ENCODE measurements at regions not wholly inside any gene's neighbourhood (a gene's known extent, or its start where the extent isn't known, plus 50 kb on each side); places are given as distances from the start of the nearest gene placed in this dataset.
"Not testable (repeated sequence)": the region's sequence is repeated elsewhere in the genome, so short reads cannot be mapped to it uniquely, and the experiment has no call there.

- no peak for TF ChIP-seq CTCF (IDR thresholded peaks at IDR 0.05; ENCODE audit: low read depth, low read length, missing control alignments)
- in situ Hi-C loops (cut with HindIII; ENCODE audit: low pct_ligation_motif_present, low sequenced_read_pairs), result no loop called here
- H3K36me3 ChIP-seq (replicated peaks), result no peaks in the 10 kb centered on the region
- H3K27ac ChIP-seq, result no peak overlapping the region
- no peak overlapping the region for H3K4me3 ChIP-seq (ENCODE audit: low read depth, low read length)
- no peaks in the 10 kb centered on the region for H3K27me3 ChIP-seq (replicated peaks)
- no peak for DNase-seq
Measured at GRCh38 chr2:31813016-31813415, 197.8 kb downstream of the MEMO1 start.

GRCh38 chr2:31812051-31812798 lies 198.6 kb downstream of the MEMO1 start:
- peak; percentile 27 for DNase-seq
- H3K36me3 ChIP-seq (replicated peaks), result no peaks in the 10 kb centered on the region
- no peaks in the 10 kb centered on the region for H3K27me3 ChIP-seq (replicated peaks)
- no peak overlapping the region for H3K4me3 ChIP-seq (ENCODE audit: low read depth, low read length)
- no peak for TF ChIP-seq CTCF (IDR thresholded peaks at IDR 0.05; ENCODE audit: low read depth, low read length, missing control alignments)
- in situ Hi-C loops (cut with HindIII; ENCODE audit: low pct_ligation_motif_present, low sequenced_read_pairs), result no loop called here
- no peak overlapping the region for H3K27ac ChIP-seq

- H3K27me3 ChIP-seq (replicated peaks), result no peaks in the 10 kb centered on the region
- no peak overlapping the region for H3K27ac ChIP-seq
- no peak for DNase-seq
- H3K36me3 ChIP-seq (replicated peaks), result no peaks in the 10 kb centered on the region
- in situ Hi-C loops (cut with HindIII; ENCODE audit: low pct_ligation_motif_present, low sequenced_read_pairs), result no loop called here
- TF ChIP-seq CTCF (IDR thresholded peaks at IDR 0.05; ENCODE audit: low read depth, low read length, missing control alignments), result no peak
- H3K4me3 ChIP-seq (ENCODE audit: low read depth, low read length), result no peak overlapping the region
Measured at GRCh38 chr2:31811482-31811881, 199.3 kb downstream of the MEMO1 start.

GRCh38 chr2:31810200-31810917 lies 200.4 kb downstream of the MEMO1 start:
- no peak for DNase-seq
- Histone ChIP-seq H3K36me3 (replicated peaks) (no peaks in the 10 kb centered on the region), H3K27me3 (replicated peaks) (no peaks in the 10 kb centered on the region), H3K27ac (no peak overlapping the region), H3K4me3 (ENCODE audit: low read depth, low read length) (no peak overlapping the region)
- in situ Hi-C loops (cut with HindIII; ENCODE audit: low pct_ligation_motif_present, low sequenced_read_pairs), result no loop called here
- TF ChIP-seq CTCF (IDR thresholded peaks at IDR 0.05; ENCODE audit: low read depth, low read length, missing control alignments), result no peak

- in situ Hi-C loops (cut with HindIII; ENCODE audit: low pct_ligation_motif_present, low sequenced_read_pairs), result no loop called here
- TF ChIP-seq CTCF (IDR thresholded peaks at IDR 0.05; ENCODE audit: low read depth, low read length, missing control alignments), result no peak
- Histone ChIP-seq H3K4me3 (ENCODE audit: low read depth, low read length) (no peak overlapping the region), H3K27ac (no peak overlapping the region), H3K36me3 (replicated peaks) (no peaks in the 10 kb centered on the region), H3K27me3 (replicated peaks) (no peaks in the 10 kb centered on the region)
- no peak for DNase-seq
Measured at GRCh38 chr2:31805688-31806087, 205.1 kb downstream of the MEMO1 start.

- H3K4me3 ChIP-seq (ENCODE audit: low read depth, low read length); H3K27me3 ChIP-seq (replicated peaks); in situ Hi-C loops (cut with HindIII; ENCODE audit: low pct_ligation_motif_present, low sequenced_read_pairs); H3K27ac ChIP-seq; H3K36me3 ChIP-seq (replicated peaks); DNase-seq: not testable (repeated sequence)
Measured at GRCh38 chr2:31803481-31804153, 207.2 kb downstream of the MEMO1 start.

Measured in brain microvascular endothelial cell (primary cell).